ENCODE measurements at regions not wholly inside any gene's neighbourhood (a gene's known extent, or its start where the extent isn't known, plus 50 kb on each side); places are given as distances from the start of the nearest gene placed in this dataset.

DNA sequence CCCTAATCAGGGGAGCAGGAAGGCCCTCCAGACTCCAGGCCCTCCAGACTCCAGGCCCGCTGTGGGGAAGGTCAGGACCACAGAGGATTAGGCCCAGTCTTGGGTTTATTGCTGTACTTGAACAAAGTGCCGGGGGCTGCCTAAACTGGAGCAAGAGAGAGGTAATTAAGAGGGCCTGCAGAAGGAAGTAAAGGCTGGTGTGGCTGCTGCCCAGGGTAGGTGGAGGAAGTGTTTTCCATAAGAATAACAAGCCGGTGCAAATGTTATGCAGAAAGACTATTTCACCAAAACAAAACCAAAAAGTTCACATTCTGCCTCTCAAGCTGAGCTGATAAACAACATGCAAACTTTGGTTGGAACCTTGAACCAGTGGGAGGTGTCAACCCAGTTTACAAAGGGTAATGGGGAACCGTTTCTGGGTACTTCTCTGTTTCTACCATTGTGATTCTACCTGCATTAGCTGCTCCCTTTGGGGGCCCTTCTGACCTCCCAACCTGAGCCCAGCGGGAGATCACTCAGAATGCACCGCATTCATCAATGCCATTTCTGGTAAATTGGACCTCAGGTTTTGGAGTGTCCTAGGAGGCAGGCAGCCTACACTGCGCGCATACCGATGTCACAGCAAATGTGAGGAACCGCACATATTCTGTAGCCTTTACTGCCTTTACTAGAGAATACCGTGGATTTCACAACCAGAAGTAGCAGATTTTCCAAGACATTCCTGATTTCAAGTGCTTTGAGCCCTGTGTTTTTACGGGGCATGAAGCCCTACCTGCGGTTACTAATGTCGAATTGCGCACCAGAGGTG, 59.7 kb upstream of the BCOR start:
- DNase-seq: no peak

DNA sequence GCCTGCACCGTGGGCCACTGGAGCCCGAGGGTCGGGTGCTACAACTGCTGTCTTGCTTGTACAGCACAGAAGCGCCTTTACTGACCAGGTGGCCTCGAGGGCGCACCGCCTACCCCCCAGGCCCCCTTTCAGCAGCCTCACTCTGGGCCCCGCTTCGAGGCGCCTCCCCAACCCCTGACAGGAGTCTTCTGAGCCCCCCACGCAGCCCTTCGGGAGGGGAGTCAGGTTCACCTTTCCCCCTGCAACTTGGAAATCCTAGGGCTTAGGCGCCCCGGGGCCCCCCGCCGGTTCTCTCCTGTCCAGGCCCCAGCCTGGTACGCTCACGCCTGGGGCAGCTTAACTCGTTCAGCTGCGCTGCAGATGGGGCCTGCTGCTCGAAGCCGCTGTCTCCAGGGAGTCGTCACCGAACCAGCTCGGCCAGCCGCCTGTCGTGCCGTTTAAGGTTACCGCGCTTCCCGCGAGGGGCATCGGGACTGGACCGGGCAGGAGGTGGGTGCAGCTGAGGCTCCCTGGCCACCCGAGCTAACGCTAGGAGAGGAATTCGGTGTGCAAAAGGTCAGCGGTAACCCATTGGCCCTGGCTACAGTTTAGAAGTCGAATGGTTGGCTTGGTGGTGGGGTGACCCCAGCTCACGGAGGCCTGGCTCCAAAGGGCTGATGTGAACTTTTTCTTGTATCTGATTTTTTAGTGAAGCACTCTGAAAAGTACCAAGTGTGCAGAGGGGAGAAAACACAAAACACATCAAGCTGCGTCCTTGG, 58.9 kb upstream of the BCOR start:
- DNase-seq: no peak

DNA sequence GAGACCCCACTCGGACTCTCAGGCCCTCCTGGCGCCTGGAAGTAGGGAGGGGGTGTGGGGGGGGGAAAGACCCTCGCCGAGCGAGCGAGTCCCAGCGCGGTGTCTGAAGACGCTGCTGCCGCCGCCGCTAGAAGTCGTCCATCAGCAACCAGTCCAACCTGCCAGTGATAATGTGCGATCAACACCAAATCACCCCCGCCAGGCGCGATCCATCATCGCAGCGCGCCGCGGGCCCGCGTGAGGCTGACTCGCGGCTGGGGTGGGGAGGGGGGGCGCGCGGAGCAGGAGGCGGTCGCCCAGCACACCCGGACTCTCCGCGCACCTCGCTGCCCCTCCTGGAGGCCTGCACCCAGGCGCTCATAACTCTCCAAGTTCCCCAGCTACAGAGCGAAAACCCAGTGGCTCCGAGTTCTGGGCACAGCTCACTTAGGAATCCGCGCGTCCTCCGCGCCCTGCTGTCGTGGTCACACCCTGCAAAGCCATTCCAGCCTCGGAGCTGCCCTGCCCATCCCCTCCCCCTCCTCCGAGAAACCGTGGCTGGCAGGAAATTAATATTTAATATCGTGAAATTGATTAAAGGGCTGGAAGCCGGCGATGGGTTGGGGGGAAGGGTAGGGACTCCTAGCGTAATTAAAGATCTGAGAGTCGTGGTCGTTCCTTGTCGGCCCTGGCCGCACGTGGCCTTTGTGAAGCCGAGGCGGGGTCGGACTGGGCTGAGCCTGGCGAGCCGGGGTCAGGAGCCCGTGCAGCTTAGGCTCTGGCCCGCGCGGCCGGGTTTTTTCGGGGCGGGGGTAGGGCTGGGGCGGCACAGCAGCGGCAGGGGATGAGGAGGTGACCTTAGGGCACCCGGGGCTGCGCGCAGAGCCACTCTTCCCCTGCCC, 58.1 kb upstream of the BCOR start:
- DNase-seq: peak; percentile 37

DNA sequence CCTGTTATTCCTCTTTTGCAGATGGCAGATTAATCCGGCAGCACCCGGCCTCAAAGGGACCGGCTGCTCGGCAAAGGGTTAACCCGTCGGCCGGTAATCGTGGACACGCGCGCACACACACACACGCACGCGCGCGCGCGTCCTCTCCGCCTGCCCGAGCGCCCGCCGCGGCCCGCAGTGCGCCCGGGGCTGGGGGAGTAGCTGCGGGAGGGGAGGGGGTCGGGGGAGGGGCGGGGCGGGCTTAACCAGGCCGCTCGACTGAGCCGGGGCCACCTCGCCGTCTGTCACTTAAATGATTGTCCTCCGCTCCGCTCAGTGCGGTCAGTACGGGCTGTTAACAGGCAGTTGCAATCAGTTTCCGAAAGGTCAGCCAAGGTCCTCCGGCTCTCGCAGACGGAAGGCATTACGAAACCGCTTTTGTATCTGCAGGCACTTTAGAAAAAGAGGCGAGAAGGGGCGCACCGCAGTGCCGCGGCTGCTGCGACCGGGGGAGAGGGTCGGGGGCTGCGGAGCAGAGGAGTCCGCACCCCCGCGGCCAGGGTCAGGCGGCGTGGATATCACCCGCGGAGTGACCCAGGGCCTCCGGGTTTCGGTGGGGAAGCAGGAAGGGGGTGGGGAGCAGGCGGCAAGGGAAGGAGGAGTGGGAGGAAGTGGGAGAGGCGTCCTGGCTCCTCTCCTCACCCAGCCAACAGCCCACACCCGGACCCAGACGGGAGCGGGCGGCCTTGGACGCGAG, 57.3 kb upstream of the BCOR start:
- DNase-seq: no peak

DNA sequence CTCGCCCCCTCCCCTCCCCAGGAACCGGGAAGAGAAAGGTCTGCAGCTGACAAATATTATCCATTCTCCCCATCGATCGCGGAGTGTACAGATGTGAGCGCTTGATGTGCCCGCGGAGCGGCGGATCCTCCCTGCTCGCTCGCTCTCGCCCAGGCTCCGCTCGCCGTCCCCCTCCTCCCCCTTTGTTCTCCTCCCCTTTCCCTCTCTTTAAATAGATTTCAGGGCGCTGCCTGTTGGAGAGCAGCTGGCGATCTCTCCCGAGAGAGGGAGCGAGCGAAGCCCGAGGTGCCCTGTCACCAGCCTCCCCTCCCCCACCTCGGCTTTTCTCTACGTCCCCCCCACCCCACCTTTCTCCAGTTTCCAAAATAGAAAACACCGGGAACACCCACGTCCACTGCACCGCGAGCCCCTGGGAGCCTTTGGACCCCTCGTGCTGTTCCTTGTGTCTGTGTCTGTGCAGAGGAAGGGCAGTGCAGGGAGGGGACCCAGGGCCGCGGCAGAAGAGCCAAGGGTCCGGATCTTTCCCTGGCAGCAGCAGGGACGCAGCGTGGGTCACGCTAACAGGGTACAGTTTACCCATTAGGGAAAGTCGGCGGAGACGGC, 56.6 kb upstream of the BCOR start:
- no peak for DNase-seq

DNA sequence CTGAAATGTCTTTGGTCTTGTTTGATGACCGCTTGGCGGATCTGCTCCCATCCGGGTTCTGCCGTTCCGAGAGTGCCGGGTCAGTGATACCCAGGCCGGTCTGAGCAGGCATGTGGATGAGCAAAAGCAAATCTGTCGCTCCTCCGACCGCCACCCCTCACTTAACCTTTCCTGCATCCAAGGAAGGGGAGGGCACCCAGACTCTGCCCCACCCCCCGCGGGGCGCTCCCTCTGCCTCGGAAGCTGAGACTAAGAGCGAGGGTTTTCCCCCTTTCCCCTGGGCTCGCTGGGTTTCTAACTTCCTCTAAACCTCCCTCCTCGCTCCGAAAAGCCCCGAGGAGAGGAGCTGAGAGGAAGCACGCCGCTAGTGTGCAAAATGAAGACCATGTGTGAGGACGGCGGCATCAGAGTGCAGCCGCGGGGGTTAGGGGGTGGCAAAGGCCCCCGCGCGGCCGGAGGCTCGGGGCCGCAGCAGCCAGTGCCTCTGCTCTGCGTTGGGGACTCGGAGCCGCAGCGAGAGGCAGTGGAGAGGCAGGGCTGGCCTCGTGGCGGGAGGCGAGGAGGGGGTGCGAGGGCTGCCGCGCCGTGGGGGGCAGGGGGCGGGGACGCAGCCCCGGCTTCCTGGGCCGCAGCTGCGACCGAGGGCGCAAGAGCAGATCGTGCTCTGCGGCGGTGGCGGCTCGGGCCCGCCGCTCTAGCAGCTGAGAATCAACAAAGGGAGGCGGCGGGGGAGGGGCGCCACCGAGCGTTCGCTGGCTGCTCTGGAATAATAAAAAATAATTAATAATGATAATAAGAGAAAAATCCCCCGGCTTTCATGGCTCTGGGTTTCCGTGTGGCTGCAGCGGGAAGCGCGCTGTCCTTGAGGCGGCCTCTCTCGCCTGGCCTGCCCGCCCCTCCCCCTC, 55.8 kb upstream of the BCOR start:
- DNase-seq: peak; percentile 69

DNA sequence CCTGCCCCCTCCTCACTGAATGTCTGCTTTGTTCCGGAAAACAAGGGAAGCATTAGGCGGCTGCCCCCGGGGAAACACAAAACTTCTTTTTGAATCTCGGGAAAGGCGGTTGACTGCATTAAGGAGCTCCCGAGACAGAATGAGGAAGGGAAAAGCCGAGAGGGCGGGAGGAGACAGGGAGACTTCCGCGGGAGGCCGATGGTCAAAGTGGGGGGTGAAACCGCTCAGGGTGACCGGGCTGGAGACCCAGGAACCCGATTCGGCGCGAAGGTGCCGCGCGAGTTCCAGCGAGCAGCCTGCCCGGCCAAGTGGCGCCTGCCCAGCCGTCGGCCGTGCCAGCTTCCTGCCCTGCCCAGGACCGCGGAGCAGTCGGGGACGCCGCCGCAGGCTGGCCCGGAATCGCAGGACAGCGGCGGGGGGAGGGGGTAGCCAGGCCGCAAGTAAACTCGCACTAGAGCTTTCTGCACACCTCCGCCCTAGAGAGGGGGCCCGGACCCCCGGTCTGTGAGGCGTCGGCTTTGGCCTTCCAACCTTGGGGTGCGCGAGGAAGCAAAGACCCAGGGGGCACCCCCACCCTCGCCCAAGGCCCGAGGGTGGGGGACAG, 55.1 kb upstream of the BCOR start:
- no peak for DNase-seq

DNA sequence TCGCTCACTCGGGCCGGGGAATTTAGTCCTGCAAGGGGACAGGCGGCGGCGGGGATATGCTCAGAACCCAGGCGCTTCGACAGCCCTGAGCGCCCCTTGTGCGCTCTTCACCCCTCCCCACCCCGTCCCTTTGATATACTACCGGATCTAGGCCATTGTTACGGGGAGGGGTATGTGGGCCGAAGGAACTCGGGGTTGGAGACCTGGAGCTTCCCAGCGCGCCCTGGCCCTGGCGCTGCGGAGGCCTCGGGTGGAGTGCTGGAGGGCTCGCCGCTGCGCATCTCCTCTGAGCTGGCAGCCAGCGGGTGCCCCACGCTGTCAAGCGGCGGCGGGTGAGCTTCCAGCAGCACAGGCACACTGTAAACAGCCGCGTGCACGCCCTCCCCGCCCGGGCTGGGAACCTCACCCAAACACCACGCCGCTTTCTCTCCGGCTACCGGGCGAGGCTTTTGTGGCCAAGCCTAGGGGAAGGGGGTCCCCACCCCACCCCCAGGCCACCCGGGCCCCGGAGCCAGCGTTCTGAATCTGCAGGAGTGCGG, 54.5 kb upstream of the BCOR start:
- peak; percentile 72 for DNase-seq

DNA sequence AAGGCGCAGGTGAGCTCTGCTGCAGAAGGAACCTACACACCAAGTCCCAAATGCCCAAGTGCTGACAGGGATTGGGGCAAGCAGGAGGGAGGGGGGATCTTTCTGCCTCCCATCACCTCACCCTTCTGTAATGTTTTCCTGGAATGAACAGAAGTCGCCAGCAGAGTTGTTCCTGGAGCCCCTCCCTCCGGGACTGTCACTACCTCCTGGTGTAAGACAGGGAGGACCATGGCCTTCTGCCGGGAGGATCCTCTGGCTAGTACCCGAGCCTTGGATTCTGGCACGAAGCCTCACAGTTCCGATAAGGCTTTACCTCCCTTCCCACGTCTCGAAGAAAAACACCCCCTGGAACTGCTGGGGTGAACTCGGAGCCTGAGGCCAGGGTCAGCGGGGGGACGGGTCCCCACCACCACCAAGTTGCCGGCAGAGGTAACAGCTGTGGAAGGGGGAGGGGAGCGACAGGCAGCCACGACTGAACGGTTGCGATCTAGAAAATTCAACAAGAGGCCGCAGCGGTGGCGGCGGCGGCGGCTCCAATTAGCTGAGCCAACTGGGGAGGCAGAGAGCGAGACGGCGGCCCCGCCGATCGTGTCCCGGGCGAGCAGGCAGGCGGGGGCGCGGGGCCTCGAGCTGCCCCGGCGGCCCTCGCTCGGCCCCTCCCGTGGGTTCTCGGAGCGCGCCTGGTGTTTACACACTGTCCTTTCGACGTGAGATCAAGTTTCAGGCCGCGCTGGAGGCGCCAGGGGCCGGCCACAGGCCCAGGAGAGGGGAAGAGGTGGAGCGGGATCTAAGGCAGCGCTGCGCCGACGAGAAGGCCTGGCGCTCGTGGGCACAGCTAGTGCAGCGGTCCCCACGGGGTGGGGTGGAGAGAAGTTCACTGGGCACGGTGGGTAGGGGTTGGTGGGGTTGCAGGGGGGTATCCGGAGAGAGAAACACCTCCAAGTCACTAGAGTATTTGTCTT, 53.7 kb upstream of the BCOR start:
- no peak for DNase-seq

DNA sequence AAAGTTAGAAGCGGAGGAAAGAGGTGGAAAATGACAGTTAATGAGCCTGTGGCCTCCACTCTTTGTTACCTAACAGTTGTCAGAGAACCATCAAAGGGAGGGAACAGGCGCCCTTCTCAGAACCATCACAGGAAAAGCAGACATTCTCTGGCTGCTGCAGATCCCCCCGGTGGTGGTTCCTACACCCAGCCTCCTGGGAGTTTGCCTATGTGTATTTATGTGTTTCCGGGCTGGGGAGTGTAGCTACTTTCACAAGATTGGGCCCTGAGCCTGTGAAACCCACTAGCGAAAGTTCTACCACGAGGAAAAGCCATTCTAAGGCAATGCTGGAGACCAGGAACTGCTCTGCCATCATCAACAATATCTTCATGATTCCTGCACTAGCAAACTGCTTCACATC, 52.7 kb upstream of the BCOR start:
- DNase-seq: no peak

DNA sequence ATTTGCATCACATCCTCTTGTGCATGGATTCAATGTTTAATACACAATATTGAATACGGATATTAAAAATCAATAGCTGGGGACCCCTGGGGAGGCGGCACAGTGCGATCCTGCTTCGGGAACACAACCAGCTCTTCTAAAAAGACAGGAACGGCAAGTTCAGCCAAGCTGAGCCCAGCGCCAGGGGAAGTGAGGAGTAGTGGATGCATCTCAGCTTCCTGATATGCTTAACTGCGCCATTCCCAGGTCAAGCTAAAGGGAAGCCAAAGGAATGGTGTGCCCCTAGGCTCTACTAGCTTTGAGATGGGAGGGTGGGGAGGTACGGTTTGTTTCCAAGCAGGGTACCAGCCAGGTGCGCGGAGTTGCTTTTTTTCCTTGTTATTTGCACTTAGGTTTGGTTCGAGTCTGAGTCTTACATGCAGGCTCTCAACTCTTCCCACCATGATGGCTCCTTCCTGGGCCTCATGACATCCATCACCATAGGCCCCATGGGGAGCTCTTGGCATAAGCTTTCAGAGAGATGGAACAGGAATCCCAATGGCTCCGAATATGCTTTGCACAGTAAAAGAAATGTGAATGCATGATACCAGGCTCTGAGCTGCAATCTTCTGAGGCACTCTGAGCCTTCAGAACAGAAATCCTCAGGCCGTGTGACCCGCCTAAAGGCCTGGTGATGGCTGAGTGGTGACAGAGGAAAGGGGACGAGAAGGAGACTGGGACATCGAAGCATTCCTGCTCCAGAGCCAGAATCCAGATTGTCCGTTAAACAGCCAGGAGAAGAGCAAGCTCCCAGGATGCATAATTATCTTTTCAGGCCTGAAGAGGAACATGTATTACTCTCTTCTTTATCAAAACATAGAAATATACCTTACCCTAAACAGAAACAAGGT, 51.8 kb upstream of the BCOR start:
- DNase-seq: no peak

DNA sequence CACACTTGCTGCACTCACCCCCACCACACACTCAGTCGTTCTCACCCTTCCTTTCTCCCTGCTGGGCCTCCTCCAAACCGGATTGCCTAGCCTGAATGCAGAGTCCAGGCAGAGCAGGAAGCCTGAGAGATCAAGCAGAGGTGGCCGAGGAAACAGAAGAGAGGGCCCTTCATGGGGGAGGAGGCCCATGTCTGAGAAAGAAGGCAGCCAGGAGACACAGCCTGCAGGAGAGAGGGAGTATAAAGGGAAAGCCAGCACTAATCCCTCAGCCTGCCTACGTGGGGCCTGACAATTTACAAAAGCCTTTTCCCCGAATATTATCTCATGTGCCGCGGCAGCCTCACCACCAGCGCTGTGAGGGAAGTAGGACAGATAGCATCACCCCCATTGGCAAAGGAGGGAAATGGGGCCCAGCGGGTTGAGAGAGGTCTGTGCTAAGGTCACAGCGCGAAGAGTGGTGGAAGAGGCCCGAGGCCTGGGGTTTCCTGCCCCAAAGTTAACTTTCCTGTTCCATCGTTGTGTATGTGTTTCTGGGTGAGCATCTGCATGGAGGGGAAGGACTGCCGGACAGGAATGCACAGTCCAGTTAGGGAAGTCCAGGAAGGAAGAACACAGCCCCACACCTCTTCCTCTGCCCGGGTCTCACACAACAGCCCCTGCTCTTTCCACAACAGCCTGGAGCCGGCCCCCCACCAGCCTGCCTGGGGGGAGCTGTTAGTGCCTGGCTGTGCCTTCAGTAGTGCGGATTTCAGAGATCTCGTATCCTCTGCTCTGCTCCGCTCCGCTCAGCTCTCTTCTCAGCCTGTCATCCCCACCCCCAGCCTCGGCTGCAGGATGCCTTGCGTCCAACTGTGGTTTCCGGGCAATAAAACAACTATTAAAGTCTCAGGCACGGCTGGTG, 50.9 kb upstream of the BCOR start:
- no peak for DNase-seq

DNA sequence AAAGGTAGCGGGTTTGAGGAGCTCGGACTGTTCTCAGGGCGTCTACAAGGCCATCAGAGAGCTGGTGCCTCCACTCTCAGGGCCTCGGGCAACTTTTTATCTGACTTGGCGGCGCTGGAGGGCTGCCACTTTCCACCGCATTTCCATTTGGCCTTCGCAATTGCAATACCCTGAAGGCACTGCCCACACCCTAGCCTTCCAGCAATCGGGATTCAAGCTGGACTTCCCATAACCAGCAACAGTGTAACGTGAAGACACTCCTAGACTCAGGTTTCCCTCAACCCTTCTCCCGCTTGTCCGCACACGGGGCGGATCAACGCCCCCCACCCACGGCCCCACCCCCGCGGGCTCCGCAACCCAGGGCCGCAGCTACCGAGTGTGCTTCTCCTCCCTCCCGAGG, 50.2 kb upstream of the BCOR start:
- no peak for DNase-seq

Data from CD4-positive, alpha-beta T cell treated with Interleukin-6 for 4 hours (primary cell).